B cell (primary cell): ENCODE measurements at regions not wholly inside any gene's neighbourhood (a gene's known extent, or its start where the extent isn't known, plus 50 kb on each side); places are given as distances from the start of the nearest gene placed in this dataset.
"Not testable (repeated sequence)": the region's sequence is repeated elsewhere in the genome, so short reads cannot be mapped to it uniquely, and the experiment has no call there.

Experiments used
- CTCF ChIP-seq: fragments of 200-600 bp; IDR thresholded peaks from one replicate; pipeline ENCODE4 v1.8.0; 2022; ENCODE audit warnings: antibody characterized with exemption, mild to moderate bottlenecking
- EZH2 ChIP-seq: IDR thresholded peaks from 2 replicates; pipeline ENCODE4 v1.6.1; 2012; ENCODE audit warnings: borderline replicate concordance, low read depth, mild to moderate bottlenecking, moderate library complexity, low read length; ENCODE audit not compliant: insufficient read depth, poor library complexity, severe bottlenecking

GRCh38 chr4:189010452-189011217 lies 871.4 kb downstream of the TRIML1 start:
- TF ChIP-seq CTCF, EZH2: not testable (repeated sequence)
